Femur (tissue), 1 donor: ENCODE measurements at regions not wholly inside any gene's neighbourhood (a gene's known extent, or its start where the extent isn't known, plus 50 kb on each side); places are given as distances from the start of the nearest gene placed in this dataset.
"Not testable (repeated sequence)": the region's sequence is repeated elsewhere in the genome, so short reads cannot be mapped to it uniquely, and the experiment has no call there.

ENCODE experiments used
- DNase-seq: peaks from one replicate; pipeline ENCODE4 v3.0.0-alpha.2; 2017

- not testable (repeated sequence) for DNase-seq
Measured at GRCh38 chr7:9552431-9552830, 1119.0 kb downstream of the NXPH1 start.

DNA sequence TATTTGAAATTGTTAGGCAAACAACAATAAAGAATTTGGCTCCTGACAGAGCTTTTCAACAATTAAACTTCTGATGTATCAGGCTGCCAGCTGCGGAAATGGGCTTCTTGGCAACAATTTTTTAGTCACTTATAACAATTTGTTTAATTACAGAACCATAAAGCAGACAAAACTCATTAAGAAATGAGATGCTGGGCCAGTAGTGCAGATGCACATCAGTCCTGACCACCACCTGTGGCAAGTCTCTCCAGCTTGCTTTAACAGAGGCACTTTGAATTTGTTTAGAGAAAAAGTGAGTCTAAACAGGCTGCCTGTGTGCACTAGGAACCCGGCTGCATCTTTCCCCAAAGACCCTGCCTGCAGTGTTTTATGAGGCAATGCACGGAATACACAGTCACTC, 1124.4 kb downstream of the NXPH1 start:
- DNase-seq: no peak

- DNase-seq: no peak
Measured at GRCh38 chr7:9575716-9576115, 1142.3 kb downstream of the NXPH1 start.

DNA sequence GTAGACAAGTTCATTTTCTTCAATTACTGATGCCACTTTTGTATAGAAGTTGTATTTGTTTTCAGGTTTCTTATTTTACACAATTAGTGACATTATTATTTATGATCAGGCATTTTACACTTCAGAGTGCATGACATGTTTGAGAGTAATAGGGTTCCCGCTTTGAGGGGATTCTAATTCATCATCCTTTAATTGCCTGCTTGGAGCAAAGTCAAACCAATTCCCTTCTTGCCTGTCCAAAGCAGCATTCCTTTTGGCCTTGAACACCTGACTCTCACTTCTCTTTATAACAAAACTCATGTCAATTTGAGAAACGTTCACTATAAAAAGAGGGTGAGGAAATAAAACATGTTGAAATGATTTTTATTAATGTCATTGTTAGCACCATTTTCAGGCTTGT, 1149.4 kb downstream of the NXPH1 start:
- DNase-seq: no peak

GRCh38 chr7:9598411-9598810, 1165.0 kb downstream of the NXPH1 start:
- no peak for DNase-seq

GRCh38 chr7:9600974-9601373, 1167.6 kb downstream of the NXPH1 start:
- no peak for DNase-seq

DNA sequence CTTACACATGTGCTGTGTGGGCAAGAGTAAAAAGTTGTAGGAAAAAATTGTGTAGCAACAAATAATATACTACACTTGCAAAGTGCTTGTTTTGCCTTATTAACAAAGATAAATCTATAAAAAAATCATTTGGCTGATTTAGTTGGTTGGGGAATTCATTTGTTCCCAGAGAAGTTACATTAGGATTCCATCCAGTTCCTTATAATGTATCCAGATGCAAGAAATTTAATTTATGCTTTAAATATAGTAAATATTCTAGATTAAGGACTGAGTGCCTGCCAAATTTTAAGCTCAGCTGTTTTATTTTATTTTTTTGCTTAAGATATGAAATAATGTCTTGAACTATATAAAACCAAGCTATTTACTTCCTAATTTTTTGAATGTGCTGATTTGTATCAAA, 1169.9 kb downstream of the NXPH1 start:
- no peak for DNase-seq

GRCh38 chr7:9608560-9608959, 1175.2 kb downstream of the NXPH1 start:
- no peak for DNase-seq

- DNase-seq: not testable (repeated sequence)
Measured at GRCh38 chr7:9620899-9621298, 1187.5 kb downstream of the NXPH1 start.

GRCh38 chr7:9621306-9621902, 1188.0 kb downstream of the NXPH1 start:
- not testable (repeated sequence) for DNase-seq

- DNase-seq: no peak
Measured at GRCh38 chr7:9621927-9622326, 1188.5 kb downstream of the NXPH1 start.

DNA sequence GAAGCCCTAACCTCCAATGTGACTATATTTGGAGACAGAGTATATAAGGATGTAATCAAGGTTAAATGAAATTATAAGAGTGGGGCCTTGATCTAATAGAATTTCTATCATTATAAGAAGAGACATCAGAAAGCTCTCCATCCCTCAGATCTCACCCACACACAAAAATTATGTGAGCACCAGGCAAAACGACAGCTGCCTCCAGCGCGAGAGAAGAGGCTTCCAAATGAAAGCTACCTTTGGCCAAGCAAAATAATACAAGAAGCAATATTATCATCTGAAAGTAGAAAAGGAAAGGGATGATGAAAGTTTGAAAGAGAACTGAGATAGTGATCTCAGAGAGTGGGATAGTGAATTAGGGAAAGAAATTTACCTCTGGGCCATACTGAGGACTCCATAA, 1192.5 kb downstream of the NXPH1 start:
- no peak for DNase-seq

- DNase-seq: no peak
Measured at GRCh38 chr7:9645756-9646155, 1212.3 kb downstream of the NXPH1 start.

- no peak for DNase-seq
Measured at GRCh38 chr7:9657257-9657656, 1223.8 kb downstream of the NXPH1 start.

GRCh38 chr7:9671979-9672917, 1238.8 kb downstream of the NXPH1 start:
- no peak for DNase-seq

- no peak for DNase-seq
Measured at GRCh38 chr7:9680713-9681112, 1247.3 kb downstream of the NXPH1 start.

DNA sequence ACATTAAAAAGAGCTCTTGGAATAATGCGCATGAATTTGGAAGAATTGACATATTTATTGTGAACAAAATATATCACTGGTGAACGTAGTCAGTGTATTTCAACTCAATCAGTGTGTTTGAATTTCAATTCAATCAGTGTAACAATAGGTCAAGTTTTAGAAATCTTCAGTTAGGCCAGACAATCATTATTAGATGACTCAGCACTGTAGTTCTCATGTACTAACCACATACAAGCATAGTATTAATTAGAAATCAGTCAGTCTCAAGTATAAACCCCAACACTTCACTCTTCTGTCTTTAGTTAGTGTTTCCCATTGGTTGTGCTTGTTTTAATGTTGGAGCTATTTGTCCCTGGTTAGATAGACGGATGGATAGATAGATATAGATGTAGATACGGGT, 1247.9 kb downstream of the NXPH1 start:
- no peak for DNase-seq

DNA sequence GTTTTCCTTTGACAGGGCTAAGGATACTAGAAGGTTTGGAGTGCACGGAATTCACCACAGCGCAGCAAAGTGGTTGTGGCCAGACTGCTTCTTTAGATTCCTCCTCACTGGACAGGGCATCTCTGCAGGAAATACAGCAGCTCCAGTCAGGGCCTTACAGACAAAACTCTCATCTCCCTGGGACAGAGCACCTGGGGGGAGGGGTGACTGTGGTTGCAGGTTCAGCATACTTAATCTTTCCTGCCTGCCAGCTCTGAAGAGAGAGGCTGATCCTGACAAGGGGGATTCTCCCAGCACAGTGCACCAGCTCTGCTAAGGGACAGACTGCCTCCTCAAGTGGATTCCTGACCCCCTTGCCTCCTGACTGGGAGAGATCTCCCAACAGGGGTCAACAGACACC, 1257.9 kb downstream of the NXPH1 start:
- DNase-seq: no peak

GRCh38 chr7:9698375-9698774, 1265.0 kb downstream of the NXPH1 start:
- DNase-seq: no peak

GRCh38 chr7:9709216-9709615, 1264.5 kb upstream of the PHF14 start:
- no peak for DNase-seq

- no peak for DNase-seq
Measured at GRCh38 chr7:9711259-9711918, 1262.3 kb upstream of the PHF14 start.

DNA sequence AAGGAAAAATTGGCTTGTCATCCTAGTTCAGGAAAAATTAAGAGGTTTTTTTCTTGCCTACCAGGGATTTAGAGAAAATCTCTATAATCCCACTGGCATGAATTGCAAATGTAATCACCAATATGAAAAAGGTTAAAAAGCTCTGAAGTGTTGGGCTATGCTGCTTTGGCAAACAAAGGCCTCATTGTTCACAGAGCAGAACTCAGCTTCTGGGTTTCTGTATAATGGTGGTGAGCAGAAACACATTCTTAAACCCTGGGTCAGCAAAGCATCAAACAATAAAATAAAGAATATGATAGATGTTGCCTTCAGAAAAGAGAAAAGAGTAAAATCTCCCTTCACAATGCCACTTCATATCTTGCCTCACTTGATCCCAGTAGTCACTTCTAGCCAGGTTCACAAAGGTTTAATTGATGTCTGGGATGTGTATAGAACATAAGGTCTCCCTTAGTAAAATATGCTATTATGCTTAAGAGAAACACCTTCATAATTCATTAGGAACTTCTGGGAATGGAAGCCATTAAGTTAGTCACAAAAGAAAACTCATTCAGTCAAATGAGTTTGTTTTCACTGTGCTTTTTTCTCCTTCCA, 1255.5 kb upstream of the PHF14 start:
- no peak for DNase-seq

DNA sequence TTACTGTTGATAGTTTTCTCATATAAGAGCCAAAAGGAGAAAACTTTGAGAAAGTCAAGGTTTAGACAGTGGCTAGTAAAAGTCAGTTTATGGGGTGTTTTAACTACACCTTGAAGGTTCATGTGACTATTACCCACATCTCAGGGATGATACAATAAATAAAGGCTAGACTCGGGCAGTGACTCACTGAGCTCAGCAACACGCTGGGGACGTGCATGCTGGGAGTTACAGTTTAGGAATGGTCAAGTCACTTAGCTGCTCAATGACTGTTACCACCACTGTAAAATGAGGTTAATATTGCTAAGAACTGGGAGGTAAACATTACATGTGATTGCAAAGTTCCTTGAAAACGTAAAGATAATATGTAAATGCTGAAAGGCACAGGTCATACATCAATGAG, 1254.4 kb upstream of the PHF14 start:
- DNase-seq: no peak

- no peak for DNase-seq
Measured at GRCh38 chr7:9719721-9720120, 1254.0 kb upstream of the PHF14 start.
